H9 (cell line): ENCODE measurements at regions not wholly inside any gene's neighbourhood (a gene's known extent, or its start where the extent isn't known, plus 50 kb on each side); places are given as distances from the start of the nearest gene placed in this dataset.

ENCODE experiments used
- DNase-seq: peaks from one replicate; pipeline ENCODE4 v3.0.0-alpha.2; 2017
- H2AFZ ChIP-seq: one replicate; pipeline ENCODE4 v1.6.1; 2013; ENCODE audit warnings: mild to moderate bottlenecking, low read length, control low read depth, moderate library complexity
- H2AK5ac ChIP-seq: 2 replicates; pipeline ENCODE4 v1.6.1; 2013; ENCODE audit warnings: low read length, control low read depth, mixed read lengths; ENCODE audit not compliant: insufficient read length
- H2BK120ac ChIP-seq: one replicate; pipeline ENCODE4 v1.6.1; 2013; ENCODE audit warnings: low read depth, mild to moderate bottlenecking, low read length, control low read depth, inconsistent platforms; ENCODE audit not compliant: poor library complexity, severe bottlenecking
- H2BK12ac ChIP-seq: 2 replicates; pipeline ENCODE4 v1.6.1; 2013; ENCODE audit warnings: low read length, control low read depth, mixed read lengths, low read depth; ENCODE audit not compliant: insufficient read length
- H2BK15ac ChIP-seq: 2 replicates; pipeline ENCODE4 v1.6.1; 2013; ENCODE audit warnings: low read depth, low read length, control low read depth
- H2BK20ac ChIP-seq: one replicate; pipeline ENCODE4 v1.6.1; 2013; ENCODE audit warnings: low read depth, mild to moderate bottlenecking, low read length, control low read depth, inconsistent platforms; ENCODE audit not compliant: poor library complexity, severe bottlenecking
- H2BK5ac ChIP-seq: 2 replicates; pipeline ENCODE4 v1.6.1; 2013; ENCODE audit warnings: low read length, control low read depth, mixed read lengths; ENCODE audit not compliant: insufficient read length
- H3K14ac ChIP-seq: 2 replicates; pipeline ENCODE4 v1.6.1; 2013; ENCODE audit warnings: low read length, control low read depth; ENCODE audit not compliant: insufficient read depth
- H3K18ac ChIP-seq: 2 replicates; pipeline ENCODE4 v1.6.1; 2013; ENCODE audit warnings: low read depth, mild to moderate bottlenecking, mixed read lengths, low read length, control low read depth; ENCODE audit not compliant: insufficient read length
- H3K23ac ChIP-seq: 2 replicates; pipeline ENCODE4 v1.6.1; 2013; ENCODE audit warnings: low read length, control low read depth, mixed read lengths, low read depth; ENCODE audit not compliant: insufficient read length
- H3K23me2 ChIP-seq: 2 replicates; pipeline ENCODE4 v1.6.1; 2013; ENCODE audit warnings: low read depth, mild to moderate bottlenecking, mixed read lengths, low read length, control low read depth; ENCODE audit not compliant: insufficient read length, poor library complexity, severe bottlenecking
- H3K27ac ChIP-seq: 2 replicates; pipeline ENCODE4 v1.5.1; 2013; ENCODE audit warnings: low read length, control low read depth, mixed read lengths, low read depth; ENCODE audit not compliant: insufficient read length
- H3K27me3 ChIP-seq: 2 replicates; pipeline ENCODE4 v1.6.1; 2013; ENCODE audit warnings: low read length, control low read depth, inconsistent platforms; ENCODE audit not compliant: insufficient read depth
- H3K4ac ChIP-seq: 2 replicates; pipeline ENCODE4 v1.6.1; 2013; ENCODE audit warnings: low read depth, mild to moderate bottlenecking, control low read depth, inconsistent platforms, low read length, moderate library complexity
- H3K4me1 ChIP-seq: 2 replicates; pipeline ENCODE4 v1.6.1; 2013; ENCODE audit warnings: low read length, control low read depth, inconsistent platforms; ENCODE audit not compliant: insufficient read depth
- H3K4me2 ChIP-seq: 2 replicates; pipeline ENCODE4 v1.6.1; 2013; ENCODE audit warnings: low read length, control low read depth, mixed read lengths; ENCODE audit not compliant: insufficient read length, insufficient read depth
- H3K56ac ChIP-seq: 2 replicates; pipeline ENCODE4 v1.6.1; 2013; ENCODE audit warnings: low read depth, mild to moderate bottlenecking, mixed read lengths, low read length, control low read depth; ENCODE audit not compliant: insufficient read length
- H3K79me1 ChIP-seq: 2 replicates; pipeline ENCODE4 v1.6.1; 2013; ENCODE audit warnings: low read depth, mild to moderate bottlenecking, moderate library complexity, low read length, control low read depth, inconsistent platforms; ENCODE audit not compliant: insufficient read depth, poor library complexity, severe bottlenecking
- H3K79me2 ChIP-seq: 2 replicates; pipeline ENCODE4 v1.6.1; 2013; ENCODE audit warnings: low read length, control low read depth, inconsistent platforms; ENCODE audit not compliant: insufficient read depth
- H3K9ac ChIP-seq: 2 replicates; pipeline ENCODE4 v1.6.1; 2013; ENCODE audit warnings: low read length, control low read depth, mixed read lengths; ENCODE audit not compliant: insufficient read length; ENCODE audit errors: extremely low read depth
- H3K9me3 ChIP-seq: one replicate; pipeline ENCODE4 v1.6.1; 2013; ENCODE audit warnings: low read depth, low read length, inconsistent platforms; ENCODE audit not compliant: control insufficient read depth
- H3T11ph ChIP-seq: one replicate; pipeline ENCODE4 v1.6.1; 2013; ENCODE audit warnings: mild to moderate bottlenecking, low read length, control low read depth, inconsistent platforms
- H4K20me1 ChIP-seq: one replicate; pipeline ENCODE4 v1.6.1; 2013; ENCODE audit not compliant: control insufficient read depth, insufficient read length, insufficient read depth
- H4K5ac ChIP-seq: 2 replicates; pipeline ENCODE4 v1.6.1; 2013; ENCODE audit warnings: low read depth, mild to moderate bottlenecking, mixed read lengths, low read length, control low read depth; ENCODE audit not compliant: insufficient read length
- H4K8ac ChIP-seq: replicated peaks from 2 replicates; pipeline ENCODE4 v1.6.1; 2013; ENCODE audit warnings: low read length, control low read depth, mixed read lengths, low read depth; ENCODE audit not compliant: insufficient read length
- H4K91ac ChIP-seq: 2 replicates; pipeline ENCODE4 v1.6.1; 2013; ENCODE audit warnings: low read depth, mild to moderate bottlenecking, moderate library complexity, mixed read lengths, low read length, control low read depth; ENCODE audit not compliant: insufficient read length
- H3K27ac Mint-ChIP-seq, 3 experiments: 2 replicates in 2 of 3; 3 replicates in 1 of 3; pipeline ENCODE4 v1.8.0; 2020 to 2021; ENCODE audit warnings: mixed read lengths in 3 of 3, mild to moderate bottlenecking in 1 of 3, moderate library complexity in 1 of 3
- H3K27me3 Mint-ChIP-seq: 2 replicates; pipeline ENCODE4 v1.8.0; 2021; ENCODE audit warnings: low read depth, mild to moderate bottlenecking, moderate library complexity, mixed read lengths
- H3K36me3 Mint-ChIP-seq, 3 experiments: 2 replicates in 2 of 3; 3 replicates in 1 of 3; pipeline ENCODE4 v1.8.0; 2020 to 2021; ENCODE audit warnings: low read depth in 3 of 3, mixed read lengths in 3 of 3; ENCODE audit not compliant: insufficient read depth in 1 of 3
- H3K4me1 Mint-ChIP-seq, 2 experiments: 2 replicates each; pipeline ENCODE4 v1.8.0; 2020; ENCODE audit warnings: mixed read lengths in 2 of 2
- H3K4me3 Mint-ChIP-seq, 2 experiments: 2 replicates in 1 of 2; 3 replicates in 1 of 2; pipeline ENCODE4 v1.8.0; 2020 to 2021; ENCODE audit warnings: mild to moderate bottlenecking in 2 of 2, mixed read lengths in 2 of 2, moderate library complexity in 1 of 2
- H3K9me3 Mint-ChIP-seq, 2 experiments: 2 replicates in 1 of 2; 3 replicates in 1 of 2; pipeline ENCODE4 v1.8.0; 2020; ENCODE audit warnings: mild to moderate bottlenecking in 2 of 2, mixed read lengths in 2 of 2, moderate library complexity in 1 of 2
- WGBS: extraction: QIAGEN DNeasy Blood & Tissue Kit; methylation state at CpG from one replicate; pipeline ENCODE4 v1.1.7; 2013; ENCODE audit warnings: missing lambda C conversion rate, low lambda C conversion rate, mixed read lengths; ENCODE audit not compliant: insufficient read length; ENCODE audit errors: extremely low coverage; 5-methylcytosine and 5-hydroxymethylcytosine counted together
- TF ChIP-seq, protein P1 (sequence below): fragments of 200-600 bp; sonication (generic); conservative IDR thresholded peaks from 3 replicates; pipeline ENCODE4 v1.8.0; 2021; ENCODE audit warnings: antibody characterized with exemption, mild to moderate bottlenecking

- Histone ChIP-seq H2BK12ac (no peak overlapping the region), H3K14ac (no peak overlapping the region), H4K20me1 (no peaks in the 10 kb centered on the region), H2AK5ac (no peak overlapping the region), H2BK15ac (no peak overlapping the region), H3K79me1 (no peaks in the 10 kb centered on the region), H2BK120ac (no peak overlapping the region), H2BK5ac (no peak overlapping the region), H3K23me2 (no peaks in the 10 kb centered on the region), H3K56ac (no peak overlapping the region), H3K9me3 (no peaks in the 10 kb centered on the region), H3K4me1 (no peaks in the 10 kb centered on the region), H4K5ac (no peak overlapping the region), H3K27me3 (no peaks in the 10 kb centered on the region), H4K8ac (no peak overlapping the region), H2BK20ac (no peak overlapping the region), H3K79me2 (no peaks in the 10 kb centered on the region), H4K91ac (no peak overlapping the region), H3K23ac (no peak overlapping the region), H3T11ph (no peak overlapping the region), H3K18ac (no peak overlapping the region), H2AFZ (no peak overlapping the region), H3K9ac (no peak overlapping the region), H3K4me2 (no peak overlapping the region), H3K27ac (no peak overlapping the region), H3K4ac (no peak overlapping the region)
- peaks cover 0 to 4% of the 10 kb centered on the region in 2 experiments; a peak in 1 of 4 replicates for H3K4me1 Mint-ChIP-seq
- no peaks in the 10 kb centered on the region for H3K9me3 Mint-ChIP-seq
- no peaks in the 10 kb centered on the region for H3K36me3 Mint-ChIP-seq
- DNase-seq, result no peak
- no CpG with 5 or more reads among the region's 2 CpGs for WGBS
- TF ChIP-seq, protein P1, sequence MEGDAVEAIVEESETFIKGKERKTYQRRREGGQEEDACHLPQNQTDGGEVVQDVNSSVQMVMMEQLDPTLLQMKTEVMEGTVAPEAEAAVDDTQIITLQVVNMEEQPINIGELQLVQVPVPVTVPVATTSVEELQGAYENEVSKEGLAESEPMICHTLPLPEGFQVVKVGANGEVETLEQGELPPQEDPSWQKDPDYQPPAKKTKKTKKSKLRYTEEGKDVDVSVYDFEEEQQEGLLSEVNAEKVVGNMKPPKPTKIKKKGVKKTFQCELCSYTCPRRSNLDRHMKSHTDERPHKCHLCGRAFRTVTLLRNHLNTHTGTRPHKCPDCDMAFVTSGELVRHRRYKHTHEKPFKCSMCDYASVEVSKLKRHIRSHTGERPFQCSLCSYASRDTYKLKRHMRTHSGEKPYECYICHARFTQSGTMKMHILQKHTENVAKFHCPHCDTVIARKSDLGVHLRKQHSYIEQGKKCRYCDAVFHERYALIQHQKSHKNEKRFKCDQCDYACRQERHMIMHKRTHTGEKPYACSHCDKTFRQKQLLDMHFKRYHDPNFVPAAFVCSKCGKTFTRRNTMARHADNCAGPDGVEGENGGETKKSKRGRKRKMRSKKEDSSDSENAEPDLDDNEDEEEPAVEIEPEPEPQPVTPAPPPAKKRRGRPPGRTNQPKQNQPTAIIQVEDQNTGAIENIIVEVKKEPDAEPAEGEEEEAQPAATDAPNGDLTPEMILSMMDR, result no peak
- no peak overlapping the region for H3K27ac Mint-ChIP-seq
- no peak overlapping the region for H3K4me3 Mint-ChIP-seq
- H3K27me3 Mint-ChIP-seq, result no peaks in the 10 kb centered on the region; the same call in 1 of the 2 replicates
Measured at GRCh38 chr7:80319461-80319860, 184.8 kb downstream of the GNAI1 start.
